ENCODE measurements at regions not wholly inside any gene's neighbourhood (a gene's known extent, or its start where the extent isn't known, plus 50 kb on each side); places are given as distances from the start of the nearest gene placed in this dataset.
"Not testable (repeated sequence)": the region's sequence is repeated elsewhere in the genome, so short reads cannot be mapped to it uniquely, and the experiment has no call there.

DNA sequence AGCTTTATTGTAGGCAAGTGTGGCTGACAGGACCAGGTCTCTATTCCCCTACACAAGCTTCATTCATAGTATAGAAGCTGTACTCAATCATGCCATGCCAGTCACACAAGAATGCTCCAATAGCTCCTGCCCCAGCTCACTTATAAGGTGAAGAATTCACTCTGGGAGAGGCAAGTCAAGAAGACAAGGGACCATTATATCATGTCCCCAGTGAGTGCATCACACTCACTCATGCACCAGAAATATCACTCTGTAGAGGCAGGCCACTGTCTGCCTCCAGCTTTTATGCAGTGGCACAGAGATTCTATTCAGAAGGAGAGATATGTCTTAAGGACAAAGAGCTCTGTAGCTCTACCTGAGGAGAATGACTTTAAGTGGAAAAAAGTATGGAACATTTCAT is 263.2 kb downstream of the GJA1 start:
- no peak for DNase-seq

DNA sequence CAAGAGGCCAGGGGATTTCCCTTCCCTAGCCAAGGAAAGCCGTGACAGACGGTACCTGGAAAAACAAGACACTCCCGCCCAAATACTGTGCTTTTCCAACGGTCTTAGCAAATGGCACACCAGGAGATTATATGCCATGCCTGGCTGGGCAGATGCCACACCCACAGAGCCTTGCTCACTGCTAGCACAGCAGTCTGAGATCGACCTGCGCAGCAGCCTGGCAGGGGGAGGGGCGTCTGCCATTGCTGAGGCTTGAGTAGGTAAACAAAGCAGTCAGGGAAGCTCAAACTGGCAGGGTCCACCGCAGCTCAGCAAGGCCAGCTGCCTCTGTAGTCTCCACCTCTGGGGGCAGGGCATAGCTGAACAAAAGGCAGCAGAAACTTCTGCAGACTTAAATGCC is 267.7 kb downstream of the GJA1 start:
- not testable (repeated sequence) for DNase-seq

DNA sequence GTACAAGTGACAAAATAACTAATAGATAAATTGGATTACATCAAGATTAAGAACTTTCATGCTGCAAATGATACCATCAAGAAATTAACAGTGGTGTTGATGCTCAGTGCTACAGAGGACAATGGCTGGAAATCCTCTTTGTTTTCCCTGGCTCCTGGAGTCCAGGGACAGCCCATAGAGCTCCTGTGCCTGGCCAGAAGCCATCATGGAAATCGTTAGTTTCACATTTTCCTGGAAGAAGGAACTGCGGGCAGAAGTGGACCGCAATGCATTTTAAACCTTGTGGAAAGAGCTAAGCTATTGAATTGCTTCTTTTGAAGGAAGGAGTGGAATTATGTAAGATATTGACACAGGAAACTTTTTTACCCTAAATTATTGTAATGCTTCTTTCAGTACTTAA is 276.0 kb downstream of the GJA1 start:
- no peak for DNase-seq

DNA sequence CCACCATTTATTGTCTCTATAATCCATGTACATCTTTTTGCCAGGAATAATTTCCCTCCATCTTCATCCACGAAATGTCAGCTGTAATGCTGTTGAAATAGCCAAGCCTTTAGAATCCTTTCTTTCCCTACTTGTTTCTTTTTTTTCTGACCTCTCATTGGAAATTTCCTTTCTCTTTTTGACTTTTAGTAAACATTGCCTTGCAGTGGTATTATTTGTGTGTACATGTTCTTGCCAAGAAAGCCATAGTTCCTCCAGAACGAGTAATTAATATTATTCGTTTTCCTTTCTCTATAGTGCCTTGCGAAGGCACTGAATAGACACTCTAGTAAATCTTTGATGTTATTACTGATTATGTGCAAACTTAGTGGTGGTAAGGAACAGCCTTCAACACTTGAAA is 282.2 kb downstream of the GJA1 start:
- DNase-seq, result no peak

DNA sequence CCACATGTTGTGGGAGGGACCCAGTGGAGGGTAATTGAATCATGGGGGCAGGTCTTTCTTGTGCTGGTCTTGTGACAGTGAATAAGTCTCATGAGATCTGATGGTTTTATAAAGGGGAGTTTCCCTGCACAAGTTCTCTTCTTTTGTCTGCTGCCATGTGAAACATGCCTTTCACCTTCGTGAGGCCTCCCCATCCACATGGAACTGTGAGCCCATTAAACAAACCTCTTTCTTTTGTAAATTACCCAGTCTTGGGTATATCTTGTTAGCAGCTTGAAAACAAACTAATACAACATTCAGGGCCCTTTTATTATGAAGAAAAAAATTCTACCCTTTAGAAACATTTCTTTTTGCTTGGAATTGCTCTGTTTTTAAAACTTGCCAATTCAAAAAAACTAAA is 285.4 kb downstream of the GJA1 start:
- not testable (repeated sequence) for DNase-seq

DNA sequence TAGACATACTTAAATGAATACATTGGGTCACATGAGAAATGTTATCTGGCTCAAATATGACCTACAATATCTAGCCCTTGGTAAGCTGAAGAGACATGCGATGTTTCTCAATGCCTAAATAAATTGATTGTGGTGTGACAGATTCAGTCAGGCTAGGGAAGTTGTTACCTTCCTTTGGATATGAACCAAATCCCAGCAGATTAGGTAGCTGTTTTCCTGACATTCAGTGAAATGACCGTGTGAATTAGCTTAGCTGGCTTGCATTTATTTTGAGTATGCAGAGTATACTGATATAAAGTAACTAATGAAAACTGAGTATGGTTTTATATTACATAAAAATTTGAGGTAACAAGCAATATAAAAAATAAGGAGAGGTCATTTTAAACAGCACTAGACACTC is 288.2 kb downstream of the GJA1 start:
- DNase-seq, result no peak

DNA sequence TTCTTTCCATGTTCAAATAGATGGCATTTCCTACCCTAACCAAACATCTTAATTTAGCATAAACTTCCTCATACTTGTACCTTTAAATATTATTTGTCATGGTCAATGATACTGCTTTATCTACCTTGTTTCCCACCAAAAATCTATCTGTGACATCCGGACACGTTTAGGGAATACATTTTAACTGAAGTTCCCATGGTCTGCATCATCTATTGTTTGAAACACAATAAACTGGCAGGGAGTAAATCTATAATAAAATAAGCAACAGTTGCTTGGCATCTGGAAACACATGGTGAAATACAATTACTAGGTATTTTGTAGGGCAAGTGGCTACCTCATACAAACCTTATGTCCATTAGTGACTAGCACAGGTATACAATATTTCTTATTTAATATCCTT is 289.1 kb downstream of the GJA1 start:
- no peak for DNase-seq

DNA sequence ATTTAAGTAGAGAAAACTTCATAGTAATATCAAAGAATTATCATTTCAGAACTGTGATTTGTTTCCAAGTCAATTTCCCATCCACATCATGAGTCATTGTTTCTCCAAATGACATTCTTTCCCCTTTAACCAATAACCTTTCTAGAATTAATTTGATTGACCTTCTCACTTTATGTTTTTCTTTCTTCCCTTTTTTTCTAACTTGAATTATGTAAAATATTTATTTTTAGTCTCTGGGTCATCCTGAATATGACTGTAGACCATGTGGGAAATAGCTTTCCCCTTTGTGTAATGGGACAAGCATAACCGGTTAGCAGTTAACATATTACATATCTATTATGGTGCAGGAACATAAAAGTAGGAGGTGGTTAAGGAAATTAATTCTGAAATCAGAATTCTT is 291.1 kb downstream of the GJA1 start:
- DNase-seq, result no peak

DNA sequence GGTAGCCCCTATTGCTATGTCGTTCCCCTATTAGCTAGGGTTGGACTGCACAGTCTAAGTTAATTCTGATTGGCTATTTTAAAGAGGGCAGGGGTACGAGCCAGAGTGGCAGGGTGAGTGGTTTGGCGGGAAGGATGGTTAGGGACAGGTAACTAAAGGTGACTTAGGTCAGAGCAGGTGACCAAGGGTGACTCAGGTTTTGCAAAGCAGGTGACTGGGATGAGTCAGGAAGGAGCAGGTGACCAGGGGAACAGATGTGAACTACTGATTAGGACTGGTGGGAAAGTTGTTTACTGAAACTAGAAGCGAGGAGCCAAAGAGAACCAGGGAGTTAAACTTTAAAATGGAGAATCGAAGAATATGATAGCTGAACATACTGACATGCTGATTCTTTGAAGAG is 295.2 kb downstream of the GJA1 start:
- no peak for DNase-seq

DNA sequence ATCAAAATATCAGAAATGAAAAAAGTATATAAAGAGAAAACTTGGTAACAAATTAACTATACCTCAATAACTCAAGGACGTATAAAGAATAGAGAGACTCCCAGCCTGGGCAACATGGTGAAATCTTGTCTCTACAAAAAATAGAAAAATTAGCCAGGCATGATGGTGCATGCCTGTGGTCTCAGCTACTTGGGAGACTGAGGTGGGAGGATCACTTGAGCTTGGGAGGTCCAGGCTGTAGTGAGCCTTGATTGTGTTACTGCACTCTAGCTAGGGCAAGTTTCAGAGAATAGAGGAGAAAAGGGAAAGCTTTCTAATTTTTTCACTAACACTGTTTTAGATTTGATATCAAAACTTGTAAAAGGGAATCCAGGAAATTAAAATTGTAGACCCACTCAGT is 295.9 kb downstream of the GJA1 start:
- no peak for DNase-seq

DNA sequence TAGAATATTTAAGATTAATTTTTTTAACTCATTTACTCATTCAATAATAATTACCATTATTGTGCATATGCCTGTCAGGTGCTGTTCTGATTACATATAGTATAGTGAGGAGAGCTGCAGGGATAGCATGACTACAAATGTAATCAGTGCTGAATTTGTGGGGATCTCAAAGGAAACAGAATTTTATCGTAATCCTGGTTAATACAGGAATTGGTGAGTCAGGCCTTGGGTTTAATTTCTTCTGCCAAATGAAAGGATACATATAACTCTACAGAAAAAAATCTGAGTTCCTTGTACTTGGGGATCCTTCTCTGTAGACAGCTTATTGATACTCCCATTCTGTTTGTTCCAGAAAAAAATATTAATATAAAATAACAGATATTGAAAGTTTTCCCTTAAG is 297.2 kb downstream of the GJA1 start:
- no peak for DNase-seq

DNA sequence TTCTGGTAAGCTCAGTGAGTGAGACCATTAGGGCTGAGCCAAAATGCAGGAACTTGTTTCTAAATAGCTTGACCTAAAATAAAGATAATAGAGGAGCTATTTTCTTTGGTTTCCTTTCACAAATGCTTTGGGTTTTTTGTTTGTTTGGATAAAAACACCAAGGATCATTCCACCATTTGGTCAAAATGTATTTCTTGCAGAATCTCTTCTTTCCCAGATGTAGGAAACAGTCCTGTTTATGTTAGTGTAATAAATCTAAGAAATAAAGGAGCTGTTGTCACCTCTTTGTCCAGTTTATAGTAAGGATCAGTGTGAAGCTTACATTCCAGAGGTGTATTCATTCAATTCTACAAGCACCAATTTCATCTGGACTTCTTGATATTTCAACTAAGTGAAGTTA is 297.8 kb downstream of the GJA1 start:
- DNase-seq, result no peak

DNA sequence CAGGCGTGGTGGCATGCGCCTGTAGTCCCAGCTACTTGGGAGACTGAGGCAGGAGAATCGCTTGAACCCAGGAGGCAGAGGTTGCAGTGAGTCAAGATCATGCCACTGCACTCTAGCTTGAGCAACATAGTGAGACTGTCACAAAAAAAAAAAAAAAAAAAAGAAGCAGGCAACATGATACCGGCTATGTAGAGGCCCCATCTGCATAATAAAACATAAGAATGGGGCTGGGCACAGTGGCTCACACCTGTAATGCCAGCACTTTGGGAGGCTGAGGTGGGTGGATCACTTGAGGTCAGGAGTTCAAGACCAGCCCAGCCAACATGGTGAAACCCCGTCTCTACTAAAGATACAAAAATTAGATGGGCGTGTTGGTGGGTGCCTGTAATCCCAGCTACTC is 304.7 kb downstream of the GJA1 start:
- DNase-seq, result not testable (repeated sequence)

DNA sequence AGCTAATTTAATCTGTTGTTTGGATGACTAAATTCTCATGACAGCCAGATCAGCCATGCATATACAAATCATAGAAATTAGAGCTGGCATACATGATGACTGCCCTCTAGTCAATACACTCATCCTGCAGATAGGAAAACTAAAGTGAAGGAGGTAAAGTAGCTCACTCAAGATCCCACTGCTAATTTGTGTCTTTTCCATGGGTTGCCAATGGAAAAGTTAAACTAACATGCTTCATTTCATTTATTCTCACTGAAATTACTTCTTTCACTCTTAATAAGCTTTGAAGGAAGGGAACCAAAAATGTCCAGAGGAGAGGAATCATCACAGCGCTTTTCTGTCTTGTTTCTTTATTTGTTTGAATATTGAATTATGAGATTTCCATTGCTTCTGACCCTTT is 308.2 kb downstream of the GJA1 start:
- no peak for DNase-seq

DNA sequence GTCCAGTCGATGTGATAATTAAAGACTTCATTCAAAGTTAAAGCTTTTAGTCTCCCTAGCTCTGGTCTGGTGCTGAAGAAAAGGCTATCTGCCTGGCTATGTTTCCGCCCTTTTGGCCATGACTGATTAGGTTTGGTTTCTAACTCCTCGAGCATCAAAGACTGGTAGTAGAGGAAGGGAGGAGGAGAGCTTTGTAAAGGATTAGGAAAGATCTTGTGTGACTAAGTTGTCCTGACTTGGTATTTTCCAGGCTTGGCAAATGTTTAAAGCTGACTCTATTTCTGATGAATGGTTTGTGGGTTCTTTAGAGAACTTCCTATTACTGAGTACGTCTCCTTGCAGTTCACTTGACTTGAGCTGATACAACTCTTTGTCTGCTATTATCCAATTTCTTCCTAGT is 312.9 kb downstream of the GJA1 start:
- DNase-seq, result no peak

DNA sequence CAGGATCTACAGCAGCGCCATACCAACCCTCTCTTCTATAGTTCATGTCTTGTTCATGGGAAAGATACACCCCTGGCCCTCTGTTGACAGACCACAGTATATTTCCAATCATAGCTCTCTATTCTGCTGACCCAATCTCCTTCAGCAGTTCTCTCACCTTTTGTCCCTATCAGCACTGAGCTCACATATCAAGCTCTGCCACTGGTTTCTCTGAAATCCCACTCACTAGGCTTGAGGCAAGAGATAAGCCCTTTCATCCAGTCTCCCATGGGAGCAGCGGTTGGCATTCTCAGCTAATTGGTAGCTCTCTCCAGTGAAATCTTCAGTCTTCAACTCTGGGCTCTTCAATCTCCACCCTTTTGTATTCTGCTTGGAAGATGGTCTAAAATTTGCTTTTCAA is 313.4 kb downstream of the GJA1 start:
- no peak for DNase-seq

DNA sequence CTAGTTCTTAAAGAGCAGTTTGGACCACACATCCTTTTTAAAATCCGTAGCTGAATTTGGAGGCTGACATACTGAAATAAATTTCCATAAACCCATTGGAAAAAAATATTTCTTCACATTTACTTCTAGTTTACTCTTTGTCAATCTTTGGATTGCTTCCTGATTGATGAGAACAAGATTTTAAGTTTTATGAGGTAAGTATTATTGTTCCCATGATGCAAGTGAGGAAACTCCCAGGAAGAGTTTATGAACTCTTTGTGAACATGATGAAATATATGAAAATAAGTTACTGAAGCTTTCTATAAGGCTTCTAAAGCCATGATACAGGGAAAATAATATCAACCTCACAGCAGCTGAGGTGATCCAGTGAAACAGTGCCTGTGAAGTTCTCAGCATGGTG is 320.0 kb downstream of the GJA1 start:
- DNase-seq, result no peak

DNA sequence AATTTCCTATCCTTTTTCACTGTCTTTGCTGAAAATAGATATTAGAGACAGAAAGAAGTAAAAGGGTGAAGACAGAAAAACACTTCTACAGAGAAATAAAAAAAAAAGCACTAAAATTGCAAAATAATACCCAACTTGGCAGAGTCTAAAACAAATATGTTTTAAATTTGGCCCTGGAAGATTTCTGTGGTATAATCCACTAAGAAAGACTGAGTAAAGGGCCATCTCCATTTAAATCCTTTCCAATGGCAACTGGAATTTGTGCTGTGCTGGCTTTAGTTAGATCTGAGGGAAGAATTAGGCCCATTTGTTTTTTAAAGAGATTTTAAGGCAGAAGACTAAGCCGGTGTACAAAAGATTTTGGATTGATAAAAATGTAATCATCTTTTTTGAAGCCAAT is 321.2 kb downstream of the GJA1 start:
- DNase-seq, result no peak

DNA sequence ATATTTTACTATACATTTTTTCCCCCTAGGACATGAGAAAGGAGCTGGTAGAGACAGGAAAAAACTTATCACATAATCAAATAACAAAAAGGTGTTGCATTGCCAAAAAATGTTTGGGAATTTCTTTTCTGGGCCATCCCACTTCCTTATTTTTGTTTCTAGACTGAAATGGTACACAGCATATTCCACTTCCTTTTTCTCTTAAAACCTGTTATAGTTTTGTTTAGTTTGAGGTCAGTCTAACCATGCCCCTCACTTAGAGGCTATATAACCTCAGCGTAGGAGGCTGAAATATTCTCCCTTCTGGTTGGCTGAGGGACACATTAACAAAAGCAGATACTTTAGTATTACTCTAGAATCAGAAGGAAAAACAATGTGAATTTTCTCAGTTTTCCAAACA is 323.9 kb downstream of the GJA1 start:
- DNase-seq, result no peak

DNA sequence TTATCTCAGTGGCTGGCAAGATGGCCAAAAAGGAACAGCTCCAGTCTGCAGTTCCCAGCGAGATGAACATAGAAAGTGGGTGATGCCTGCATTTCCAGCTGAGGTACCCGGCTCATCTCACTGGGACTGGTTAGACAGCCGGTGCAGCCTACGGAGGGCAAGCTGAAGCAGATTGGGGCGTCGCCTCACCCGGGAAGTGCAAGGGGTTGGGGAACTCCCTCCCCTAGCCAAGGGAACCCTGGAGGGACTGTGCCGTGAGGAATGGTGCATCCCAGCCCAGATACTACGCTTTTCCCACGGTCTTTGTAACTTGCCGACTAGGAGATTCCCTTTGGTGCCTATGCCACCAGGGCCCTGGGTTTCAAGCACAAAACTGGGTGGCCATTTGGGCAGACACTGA is 324.7 kb downstream of the GJA1 start:
- no peak for DNase-seq

DNA sequence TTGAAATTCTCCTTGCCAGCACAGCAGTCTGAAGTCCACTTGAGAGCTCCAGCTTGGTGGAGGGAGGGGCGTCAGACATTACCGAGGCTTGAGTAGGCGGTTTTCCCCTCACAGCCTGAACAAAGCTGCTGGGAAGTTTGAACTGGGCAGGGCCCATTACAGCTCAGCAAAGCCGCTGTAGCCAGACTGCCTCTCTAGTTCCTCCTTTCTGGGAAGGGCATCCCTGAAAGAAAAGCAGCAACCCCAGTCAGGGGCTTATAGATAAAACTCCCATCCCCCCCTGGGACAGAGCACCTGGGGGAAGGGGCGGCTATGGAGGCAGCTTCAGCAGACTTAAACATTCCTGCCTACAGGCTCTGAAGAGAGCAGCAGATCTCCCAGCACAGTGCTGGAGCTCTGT is 325.3 kb downstream of the GJA1 start:
- DNase-seq, result no peak

DNA sequence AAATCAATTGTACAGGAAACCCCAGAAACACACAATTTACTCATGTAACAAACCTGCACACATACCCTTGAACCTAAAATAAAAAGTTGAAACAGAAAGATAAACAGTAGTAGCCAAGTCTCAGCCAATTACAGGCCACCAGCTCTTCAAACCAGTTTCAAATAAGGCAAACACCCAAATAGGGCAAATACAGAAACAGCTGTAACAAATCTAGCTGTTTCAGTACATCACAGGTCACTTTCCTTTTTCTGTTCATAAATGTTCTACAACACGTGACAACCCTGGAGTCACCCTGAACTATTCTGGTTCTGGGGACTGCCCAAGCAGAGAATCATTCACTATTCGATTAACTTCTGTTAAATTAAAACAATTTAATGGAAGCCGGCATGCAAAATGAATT is 329.0 kb downstream of the GJA1 start:
- DNase-seq, result no peak

DNA sequence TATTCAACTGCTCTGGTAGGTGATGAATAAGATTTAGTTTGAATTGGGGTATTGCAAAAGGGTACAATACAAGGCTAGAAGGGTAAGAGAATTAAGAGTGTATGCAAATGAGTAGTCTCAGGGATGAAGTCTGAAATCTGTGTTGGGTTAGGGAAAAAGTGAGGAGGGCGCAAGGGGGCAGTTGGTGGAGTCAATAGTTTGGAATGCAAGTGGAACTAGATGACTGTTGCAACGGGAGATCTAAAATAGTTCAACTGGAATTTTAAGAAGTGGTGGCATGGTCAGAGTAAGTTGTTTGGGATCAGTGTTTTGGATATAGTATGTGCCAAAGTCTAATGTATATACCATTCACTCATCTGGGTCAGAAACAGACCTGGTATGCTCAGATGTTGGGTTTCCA is 329.6 kb downstream of the GJA1 start:
- DNase-seq, result no peak

DNA sequence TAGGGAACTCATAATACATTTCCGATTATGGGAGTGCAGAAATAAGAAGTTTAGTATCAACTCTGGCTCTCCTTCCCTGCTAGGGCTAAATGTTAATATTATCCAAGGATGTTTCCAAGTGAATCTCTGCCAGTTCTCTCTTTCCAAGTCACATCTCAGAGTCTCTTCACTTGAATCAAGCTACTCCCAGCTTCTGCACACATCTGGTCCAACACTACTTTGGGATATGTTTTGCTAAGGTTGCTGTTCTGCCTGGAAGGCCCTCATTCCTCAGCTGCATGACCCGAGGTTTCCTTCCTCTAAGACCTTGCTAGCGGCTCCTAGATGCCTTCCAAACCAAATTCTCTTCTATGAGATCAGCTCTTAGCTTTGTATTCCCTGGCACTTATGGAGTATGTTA is 331.8 kb downstream of the GJA1 start:
- no peak for DNase-seq

DNA sequence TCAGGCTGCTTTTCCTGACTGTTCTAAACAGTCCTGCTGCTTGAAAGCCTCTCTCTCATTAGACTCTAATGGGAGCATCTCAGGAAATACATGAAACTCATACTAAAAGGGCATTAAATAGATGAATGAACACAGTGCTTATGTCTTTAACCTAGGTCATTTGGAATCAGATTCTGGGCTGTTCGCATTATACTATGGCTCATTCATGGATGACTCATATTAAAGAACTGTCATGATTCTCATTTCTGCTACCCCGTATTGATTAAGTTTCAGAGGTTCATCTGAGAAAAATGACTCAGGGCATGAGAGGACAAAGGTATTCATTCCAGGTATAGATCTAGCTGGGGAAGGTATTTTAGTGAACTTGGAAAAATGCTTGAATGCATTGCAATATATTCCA is 335.5 kb downstream of the GJA1 start:
- DNase-seq, result no peak

DNA sequence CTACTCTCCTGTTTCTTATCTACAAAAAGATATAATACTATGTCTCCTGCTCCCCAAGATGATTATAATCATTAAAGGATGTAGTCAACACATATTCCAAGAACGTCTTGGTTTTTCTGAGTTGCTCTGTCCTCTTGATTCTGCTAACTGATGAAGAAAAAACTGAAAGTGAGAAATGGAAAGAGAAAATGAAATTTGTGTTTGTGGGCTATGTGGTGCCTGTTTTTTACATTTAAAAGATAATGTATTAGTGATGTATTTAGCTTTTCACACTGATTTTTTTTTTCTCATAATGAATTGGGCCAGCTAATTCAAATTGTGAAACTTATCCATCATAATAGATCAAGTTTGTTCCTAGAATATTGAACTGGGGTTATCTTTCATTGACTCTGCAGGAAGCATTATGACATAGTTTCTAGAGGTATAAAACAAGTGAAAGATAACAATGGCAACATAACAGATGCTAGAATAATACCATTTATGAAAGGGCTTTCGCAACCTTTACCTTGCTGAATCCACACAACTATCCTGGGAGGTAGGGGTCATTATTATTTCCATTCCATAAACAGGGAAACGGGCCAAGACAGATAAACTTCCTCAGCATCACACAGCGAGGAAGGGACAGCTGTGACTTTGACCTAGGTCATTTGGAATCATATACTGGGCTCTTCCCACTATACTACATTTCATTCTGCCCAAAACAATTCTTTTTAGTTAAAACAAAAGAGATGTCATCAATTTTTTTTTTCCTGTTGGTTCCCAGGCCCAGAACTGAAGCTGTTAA is 336.7 kb downstream of the GJA1 start:
- DNase-seq, result no peak
